GM21528 (cell line): ENCODE measurements at regions not wholly inside any gene's neighbourhood (a gene's known extent, or its start where the extent isn't known, plus 50 kb on each side); places are given as distances from the start of the nearest gene placed in this dataset.

ENCODE experiments used
- ATAC-seq: cut with Tn5 transposase; IDR thresholded peaks from one replicate; pipeline ENCODE4 v1.9.1; 2021; ENCODE audit warnings: mild to moderate bottlenecking, moderate library complexity; ENCODE audit not compliant: unreplicated experiment, low FRiP score

- no peak for ATAC-seq
These were observed 364.8 kb upstream of the RBMY1B start for GRCh38 chrY:21146331-21146730.

DNA sequence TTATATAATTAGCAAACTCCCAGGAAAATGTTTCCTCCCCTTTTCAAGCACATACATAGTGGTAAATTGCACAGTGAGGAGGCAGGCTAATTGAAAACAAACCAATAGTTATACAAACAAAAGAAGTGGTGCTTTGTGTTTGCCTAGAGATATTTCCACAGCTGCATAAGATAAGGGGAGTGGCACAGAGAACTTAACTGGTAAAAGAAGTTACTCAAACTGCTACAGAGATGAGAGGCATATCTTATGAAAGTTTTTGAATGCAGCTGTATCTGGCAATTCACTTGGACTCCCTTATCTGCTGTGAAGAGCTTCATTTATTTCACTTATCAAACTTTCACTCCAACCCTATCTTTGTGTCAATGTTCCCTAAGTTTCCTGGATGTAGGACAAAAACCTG, 361.2 kb upstream of the RBMY1B start:
- ATAC-seq: no peak

DNA sequence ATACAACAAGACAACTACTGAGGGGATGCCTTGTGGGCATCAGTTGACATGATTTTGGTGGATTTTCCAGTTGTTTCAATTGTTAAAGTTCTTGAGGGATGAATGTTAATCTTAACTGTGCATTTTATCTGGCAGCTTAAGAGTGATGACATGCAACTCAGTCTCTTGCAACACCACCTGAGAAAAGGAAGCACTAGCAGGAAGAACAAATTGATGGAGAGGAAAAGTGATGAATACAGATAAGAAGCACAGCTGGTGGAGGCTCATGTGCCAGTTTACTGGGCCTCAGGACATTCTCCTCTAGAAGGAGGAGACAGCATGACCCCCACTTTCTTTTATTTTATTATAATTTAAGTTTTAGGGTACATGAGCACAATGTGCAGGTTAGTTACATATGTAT, 341.3 kb upstream of the RBMY1B start:
- no peak for ATAC-seq

GRCh38 chrY:21174697-21175463, 336.3 kb upstream of the RBMY1B start:
- no peak for ATAC-seq

GRCh38 chrY:21175505-21175904, 335.6 kb upstream of the RBMY1B start:
- no peak for ATAC-seq

GRCh38 chrY:21177306-21177800, 333.8 kb upstream of the RBMY1B start:
- ATAC-seq: no peak

GRCh38 chrY:21178281-21178680, 332.9 kb upstream of the RBMY1B start:
- no peak for ATAC-seq

- no peak for ATAC-seq
These were observed 330.2 kb upstream of the RBMY1B start for GRCh38 chrY:21180921-21181320.

DNA sequence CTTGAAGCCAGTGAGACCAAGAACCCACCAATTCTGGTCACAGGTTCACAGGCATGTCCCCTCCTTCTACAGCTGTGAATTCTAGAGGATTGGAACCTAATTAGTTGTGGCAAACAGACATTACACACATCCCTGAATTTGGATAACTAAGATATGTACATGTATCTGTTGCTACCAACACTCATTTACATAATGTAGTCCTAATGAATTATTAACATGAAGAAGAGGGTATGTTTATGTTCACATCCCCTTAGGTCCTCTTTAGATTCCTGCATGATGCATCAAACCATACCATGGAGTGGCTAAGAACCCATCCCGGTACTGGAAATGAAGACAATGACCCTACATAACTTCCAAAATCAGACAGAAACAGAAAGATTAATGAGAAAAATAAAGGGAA, 326.9 kb upstream of the RBMY1B start:
- no peak for ATAC-seq

- no peak for ATAC-seq
These were observed 325.6 kb upstream of the RBMY1B start for GRCh38 chrY:21185419-21186105.

- ATAC-seq: no peak
These were observed 318.4 kb upstream of the RBMY1B start for GRCh38 chrY:21192694-21193093.

DNA sequence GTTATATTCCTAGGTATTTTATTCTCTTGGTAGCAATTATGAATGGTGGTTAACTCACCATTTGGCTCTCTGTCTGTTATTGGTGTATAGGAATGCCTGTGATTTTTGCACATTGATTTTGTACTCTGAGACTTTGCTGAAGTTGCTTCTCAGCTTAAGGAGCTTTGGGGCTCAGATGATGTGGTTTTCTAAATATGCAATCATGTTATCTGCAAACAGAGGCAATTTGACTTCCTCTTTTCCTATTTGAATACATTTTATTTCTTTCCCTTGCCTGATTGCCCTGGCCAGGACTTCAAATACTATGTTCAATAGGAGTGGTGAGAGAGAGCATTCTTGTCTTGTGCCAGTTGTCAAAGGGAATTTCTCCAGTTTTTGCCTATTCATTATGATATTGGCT, 310.9 kb upstream of the RBMY1B start:
- no peak for ATAC-seq

- ATAC-seq: peak; percentile 95
These were observed 283.3 kb upstream of the RBMY1B start for GRCh38 chrY:21227849-21228248.

- peak; percentile 97 for ATAC-seq
These were observed 270.9 kb upstream of the RBMY1B start for GRCh38 chrY:21240221-21240620.

DNA sequence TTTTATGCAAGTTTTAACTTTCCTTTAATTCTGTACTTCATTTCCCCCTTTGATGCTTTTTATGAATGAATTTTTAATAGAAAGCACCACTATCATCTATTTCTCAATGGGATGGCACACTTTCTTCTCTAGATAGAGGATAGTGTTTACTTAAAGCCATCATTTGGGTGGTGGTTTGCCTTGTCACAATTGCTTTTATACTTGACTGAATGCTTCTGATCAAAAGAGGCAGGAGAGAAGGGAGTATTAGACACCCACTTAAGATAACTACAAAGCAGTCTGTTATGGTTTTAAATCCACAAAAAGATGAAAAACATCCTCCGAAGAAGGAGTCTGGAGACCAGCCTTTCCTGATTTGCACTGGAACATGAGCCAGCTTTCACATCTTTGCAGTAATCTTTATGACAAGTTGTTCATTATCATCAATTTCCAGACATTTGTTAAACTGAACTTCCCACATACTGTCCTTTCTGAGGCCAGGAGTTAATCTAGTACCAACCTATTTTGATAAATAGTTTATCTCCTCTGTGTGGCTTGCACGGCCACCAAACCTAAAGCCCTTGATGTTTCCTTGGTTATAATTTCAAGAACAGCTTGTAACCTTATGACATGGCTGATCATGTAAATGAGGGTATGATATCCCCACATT, 270.4 kb upstream of the RBMY1B start:
- ATAC-seq: peak; percentile 8

DNA sequence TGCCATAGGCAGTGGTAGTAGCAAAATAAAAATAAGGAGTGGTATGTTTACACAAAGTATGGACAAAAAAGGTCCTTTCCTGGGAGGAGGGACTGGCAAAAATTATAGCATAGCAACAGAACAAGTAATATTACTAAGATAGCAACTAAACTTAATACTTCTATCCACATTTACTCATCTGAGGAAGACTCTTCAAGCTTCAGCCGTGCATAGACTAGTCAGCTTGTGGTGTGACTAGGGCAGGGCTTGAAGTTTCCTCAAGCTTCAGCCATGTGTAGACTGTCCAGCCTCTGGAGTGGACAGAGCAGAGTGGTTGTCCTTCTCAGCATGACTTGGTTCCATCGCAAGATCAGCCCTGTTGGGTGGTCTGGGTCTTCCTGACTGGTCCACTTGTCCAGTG, 268.3 kb upstream of the RBMY1B start:
- ATAC-seq: no peak

- ATAC-seq: no peak
These were observed 264.4 kb upstream of the RBMY1B start for GRCh38 chrY:21246780-21247179.

GRCh38 chrY:21248591-21248990, 262.5 kb upstream of the RBMY1B start:
- peak; percentile 2 for ATAC-seq

- ATAC-seq: no peak
These were observed 257.5 kb upstream of the RBMY1B start for GRCh38 chrY:21253455-21254248.

DNA sequence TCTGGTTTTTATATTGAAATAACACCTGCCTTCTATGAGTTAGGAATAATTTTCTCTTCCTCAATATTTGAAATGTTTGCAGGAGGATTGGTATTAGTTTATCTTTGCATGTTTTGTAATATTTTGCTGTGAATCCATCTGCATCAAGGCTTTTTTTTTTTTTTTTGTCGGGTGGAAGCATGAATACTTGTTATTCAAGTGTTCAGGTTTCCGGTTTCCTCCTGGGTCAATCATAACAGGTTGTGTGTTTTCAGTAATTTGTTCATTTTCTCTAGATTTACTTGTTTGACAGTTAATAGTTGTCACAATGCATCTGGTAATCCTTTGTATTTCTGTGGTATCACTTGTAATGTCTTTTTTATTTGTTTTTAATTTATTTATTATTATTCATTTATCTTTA, 256.7 kb upstream of the RBMY1B start:
- no peak for ATAC-seq

- peak; percentile 70 for ATAC-seq
These were observed 254.3 kb upstream of the RBMY1B start for GRCh38 chrY:21256820-21257219.
